ENCODE measurements at regions not wholly inside any gene's neighbourhood (a gene's known extent, or its start where the extent isn't known, plus 50 kb on each side); places are given as distances from the start of the nearest gene placed in this dataset.

DNA sequence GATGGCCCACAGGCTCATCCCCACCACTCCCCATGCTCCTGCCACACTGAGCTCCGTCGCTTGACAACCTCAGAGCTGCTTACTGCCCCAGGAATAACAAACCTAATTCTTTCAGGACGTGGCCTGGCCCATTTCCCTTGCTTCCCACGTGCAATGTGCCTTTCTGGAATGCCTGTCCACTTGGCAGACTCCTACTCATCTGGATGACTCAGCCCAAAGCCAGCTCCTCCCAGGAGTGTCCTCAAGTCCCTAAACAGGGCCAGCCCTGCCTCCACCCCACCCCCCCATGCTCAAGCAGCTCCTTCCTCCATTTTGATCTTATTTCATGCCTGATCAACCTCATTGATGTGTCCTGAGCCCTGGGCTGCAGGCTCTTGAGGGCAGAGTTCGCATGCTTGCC is 164.9 kb upstream of the RNF32 start:
- no peak overlapping the region for H3K23ac ChIP-seq (ENCODE audit: low read length in 2 of 2)
- H2BK12ac ChIP-seq (ENCODE audit: low read length in 2 of 2) = peak overlapping the region in 1 of 2 experiments; percentile 72
- no peak overlapping the region for H3K14ac ChIP-seq (ENCODE audit: low read length in 2 of 2)
- H3K4me1 ChIP-seq (ENCODE audit: control insufficient read depth, insufficient read depth, low read depth, low read length) = peaks cover 13% of the 10 kb centered on the region
- WGBS = 31% methylated on average over 5 of the region's 5 CpGs
- no peak overlapping the region for H2AFZ ChIP-seq (ENCODE audit: low read depth, low read length)
- H3K4ac ChIP-seq (ENCODE audit: low read depth in 1 of 2, low read length in 2 of 2) = peak overlapping the region in 1 of 2 experiments; percentile 31
- H3K27me3 ChIP-seq (ENCODE audit: control insufficient read depth in 1 of 2, insufficient read depth in 1 of 2, low read length in 2 of 2) = no peaks in the 10 kb centered on the region
- H3K18ac ChIP-seq (ENCODE audit: low read depth in 1 of 2, low read length in 2 of 2) = peak overlapping the region; percentile 50 to 54
- H3K4me3 ChIP-seq (ENCODE audit: insufficient read depth in 1 of 2, low read depth in 1 of 2, low read length in 2 of 2) = no peak overlapping the region
- H4K91ac ChIP-seq (ENCODE audit: low read length) = no peak overlapping the region
- no peak overlapping the region for H3K27ac ChIP-seq (ENCODE audit: low read length, poor library complexity, severe bottlenecking)
- no peaks in the 10 kb centered on the region for H3K36me3 ChIP-seq (ENCODE audit: control insufficient read depth in 1 of 2, insufficient read depth in 2 of 2, low read depth in 1 of 2, low read length in 2 of 2)
- H2AK5ac ChIP-seq (ENCODE audit: low read length, severe bottlenecking) = no peak overlapping the region
- H3K4me2 ChIP-seq (ENCODE audit: low read length, poor library complexity, severe bottlenecking) = no peak overlapping the region
- H3K9ac ChIP-seq (ENCODE audit: low read length) = no peak overlapping the region
- peak; percentile 70 for DNase-seq
- H2BK5ac ChIP-seq (ENCODE audit: low read depth, low read length, poor library complexity, severe bottlenecking) = no peak overlapping the region
- H3K9me3 ChIP-seq (ENCODE audit: control insufficient read depth, low read length) = no peaks in the 10 kb centered on the region
- no peak overlapping the region for H4K8ac ChIP-seq (ENCODE audit: low read length)
- H2BK120ac ChIP-seq (ENCODE audit: low read depth, low read length) = no peak overlapping the region
- H3K79me1 ChIP-seq (replicated peaks; ENCODE audit: low read length, poor library complexity, severe bottlenecking) = no peaks in the 10 kb centered on the region
- H2BK15ac ChIP-seq (ENCODE audit: low read depth, poor library complexity, severe bottlenecking) = no peak overlapping the region

DNA sequence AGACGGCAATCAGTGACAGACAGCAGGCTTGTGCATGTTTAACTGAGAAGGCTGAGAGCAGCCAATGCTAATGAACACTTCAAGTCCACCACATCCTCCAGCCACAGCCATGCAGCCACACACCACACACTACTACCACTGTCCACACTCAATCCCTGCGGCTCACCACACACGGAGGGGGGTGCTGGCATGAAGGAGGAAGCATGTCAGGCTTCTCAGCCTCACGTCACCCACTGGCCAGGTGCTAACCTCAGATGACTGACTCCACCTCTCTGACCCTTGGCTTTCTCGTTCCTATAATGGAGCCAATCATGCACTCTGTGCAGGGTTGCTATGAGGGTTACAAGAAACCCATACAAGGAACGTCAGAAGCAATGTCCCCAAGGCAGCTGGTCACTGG is 165.4 kb upstream of the RNF32 start:
- H3K79me1 ChIP-seq (replicated peaks; ENCODE audit: low read length, poor library complexity, severe bottlenecking) = no peaks in the 10 kb centered on the region
- H2BK12ac ChIP-seq (ENCODE audit: low read length in 2 of 2) = peak overlapping the region; percentile 11 to 72
- H4K91ac ChIP-seq (ENCODE audit: low read length) = peak overlapping the region; percentile 66
- H3K4me3 ChIP-seq (ENCODE audit: insufficient read depth in 1 of 2, low read depth in 1 of 2, low read length in 2 of 2) = no peak overlapping the region
- H3K4me2 ChIP-seq (ENCODE audit: low read length, poor library complexity, severe bottlenecking) = no peak overlapping the region
- H2BK5ac ChIP-seq (ENCODE audit: low read depth, low read length, poor library complexity, severe bottlenecking) = no peak overlapping the region
- H3K4me1 ChIP-seq (ENCODE audit: control insufficient read depth, insufficient read depth, low read depth, low read length) = peaks cover 13% of the 10 kb centered on the region
- no peak overlapping the region for H2AFZ ChIP-seq (ENCODE audit: low read depth, low read length)
- no peaks in the 10 kb centered on the region for H3K27me3 ChIP-seq (ENCODE audit: control insufficient read depth in 1 of 2, insufficient read depth in 1 of 2, low read length in 2 of 2)
- peak overlapping the region in 1 of 2 experiments; percentile 2 for H3K14ac ChIP-seq (ENCODE audit: low read length in 2 of 2)
- H4K8ac ChIP-seq (ENCODE audit: low read length) = peak overlapping the region; percentile 70
- H2BK15ac ChIP-seq (ENCODE audit: low read depth, poor library complexity, severe bottlenecking) = no peak overlapping the region
- H3K9ac ChIP-seq (ENCODE audit: low read length) = no peak overlapping the region
- H2BK120ac ChIP-seq (ENCODE audit: low read depth, low read length) = peak overlapping the region; percentile 11
- H2AK5ac ChIP-seq (ENCODE audit: low read length, severe bottlenecking) = no peak overlapping the region
- H3K4ac ChIP-seq (ENCODE audit: low read depth in 1 of 2, low read length in 2 of 2) = peak overlapping the region in 1 of 2 experiments; percentile 49
- no peaks in the 10 kb centered on the region for H3K36me3 ChIP-seq (ENCODE audit: control insufficient read depth in 1 of 2, insufficient read depth in 2 of 2, low read depth in 1 of 2, low read length in 2 of 2)
- no peak overlapping the region for H3K23ac ChIP-seq (ENCODE audit: low read length in 2 of 2)
- H3K9me3 ChIP-seq (ENCODE audit: control insufficient read depth, low read length) = no peaks in the 10 kb centered on the region
- peak; percentile 3 for DNase-seq
- no peak overlapping the region for H3K27ac ChIP-seq (ENCODE audit: low read length, poor library complexity, severe bottlenecking)
- WGBS = 84% methylated on average over 6 of the region's 6 CpGs
- H3K18ac ChIP-seq (ENCODE audit: low read depth in 1 of 2, low read length in 2 of 2) = peak overlapping the region in 1 of 2 experiments; percentile 74

DNA sequence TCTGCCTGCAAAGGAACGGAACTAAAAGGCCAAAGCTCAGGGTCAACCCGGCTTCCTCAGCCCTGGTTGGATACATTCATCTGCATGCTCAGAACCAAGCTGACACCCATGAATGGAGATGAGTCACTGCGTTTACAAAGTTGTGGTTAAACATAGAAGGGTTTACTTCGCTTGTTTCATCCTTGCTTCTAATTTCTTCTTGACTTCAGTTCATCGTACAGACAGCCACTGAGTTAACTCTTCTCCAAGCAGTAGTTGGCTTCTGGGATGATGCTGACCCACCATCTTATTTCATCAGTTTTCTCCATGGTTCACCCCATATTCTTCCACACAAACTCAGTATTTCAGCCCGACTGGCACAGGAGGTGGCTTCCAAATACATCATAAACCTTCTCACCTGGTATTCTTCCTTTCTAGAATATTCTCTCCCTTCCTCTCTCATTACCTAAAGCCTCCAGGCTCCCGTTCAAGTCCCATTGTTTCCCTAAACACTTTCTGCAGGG is 166.3 kb upstream of the RNF32 start:
- no peak overlapping the region for H4K8ac ChIP-seq (ENCODE audit: low read length)
- no peaks in the 10 kb centered on the region for H3K36me3 ChIP-seq (ENCODE audit: control insufficient read depth in 1 of 2, insufficient read depth in 2 of 2, low read depth in 1 of 2, low read length in 2 of 2)
- peak overlapping the region in 1 of 2 experiments; percentile 11 for H3K4me3 ChIP-seq (ENCODE audit: insufficient read depth in 1 of 2, low read depth in 1 of 2, low read length in 2 of 2)
- H3K9ac ChIP-seq (ENCODE audit: low read length) = peak overlapping the region; percentile 21
- H2AK5ac ChIP-seq (ENCODE audit: low read length, severe bottlenecking) = no peak overlapping the region
- no peak overlapping the region for H3K4me2 ChIP-seq (ENCODE audit: low read length, poor library complexity, severe bottlenecking)
- WGBS = 29% methylated on average over 7 of the region's 7 CpGs
- H2BK15ac ChIP-seq (ENCODE audit: low read depth, poor library complexity, severe bottlenecking) = no peak overlapping the region
- no peak overlapping the region for H2BK120ac ChIP-seq (ENCODE audit: low read depth, low read length)
- no peaks in the 10 kb centered on the region for H3K27me3 ChIP-seq (ENCODE audit: control insufficient read depth in 1 of 2, insufficient read depth in 1 of 2, low read length in 2 of 2)
- H2AFZ ChIP-seq (ENCODE audit: low read depth, low read length) = no peak overlapping the region
- DNase-seq = peak; percentile 87
- no peak overlapping the region for H3K14ac ChIP-seq (ENCODE audit: low read length in 2 of 2)
- H3K4ac ChIP-seq (ENCODE audit: low read depth in 1 of 2, low read length in 2 of 2) = no peak overlapping the region
- no peak overlapping the region for H2BK5ac ChIP-seq (ENCODE audit: low read depth, low read length, poor library complexity, severe bottlenecking)
- H4K91ac ChIP-seq (ENCODE audit: low read length) = no peak overlapping the region
- no peak overlapping the region for H3K23ac ChIP-seq (ENCODE audit: low read length in 2 of 2)
- peaks cover 13% of the 10 kb centered on the region for H3K4me1 ChIP-seq (ENCODE audit: control insufficient read depth, insufficient read depth, low read depth, low read length)
- H3K79me1 ChIP-seq (replicated peaks; ENCODE audit: low read length, poor library complexity, severe bottlenecking) = no peaks in the 10 kb centered on the region
- H3K27ac ChIP-seq (ENCODE audit: low read length, poor library complexity, severe bottlenecking) = peak overlapping the region; percentile 21
- H3K18ac ChIP-seq (ENCODE audit: low read depth in 1 of 2, low read length in 2 of 2) = peak overlapping the region in 1 of 2 experiments; percentile 38
- H2BK12ac ChIP-seq (ENCODE audit: low read length in 2 of 2) = no peak overlapping the region
- no peaks in the 10 kb centered on the region for H3K9me3 ChIP-seq (ENCODE audit: control insufficient read depth, low read length)

DNA sequence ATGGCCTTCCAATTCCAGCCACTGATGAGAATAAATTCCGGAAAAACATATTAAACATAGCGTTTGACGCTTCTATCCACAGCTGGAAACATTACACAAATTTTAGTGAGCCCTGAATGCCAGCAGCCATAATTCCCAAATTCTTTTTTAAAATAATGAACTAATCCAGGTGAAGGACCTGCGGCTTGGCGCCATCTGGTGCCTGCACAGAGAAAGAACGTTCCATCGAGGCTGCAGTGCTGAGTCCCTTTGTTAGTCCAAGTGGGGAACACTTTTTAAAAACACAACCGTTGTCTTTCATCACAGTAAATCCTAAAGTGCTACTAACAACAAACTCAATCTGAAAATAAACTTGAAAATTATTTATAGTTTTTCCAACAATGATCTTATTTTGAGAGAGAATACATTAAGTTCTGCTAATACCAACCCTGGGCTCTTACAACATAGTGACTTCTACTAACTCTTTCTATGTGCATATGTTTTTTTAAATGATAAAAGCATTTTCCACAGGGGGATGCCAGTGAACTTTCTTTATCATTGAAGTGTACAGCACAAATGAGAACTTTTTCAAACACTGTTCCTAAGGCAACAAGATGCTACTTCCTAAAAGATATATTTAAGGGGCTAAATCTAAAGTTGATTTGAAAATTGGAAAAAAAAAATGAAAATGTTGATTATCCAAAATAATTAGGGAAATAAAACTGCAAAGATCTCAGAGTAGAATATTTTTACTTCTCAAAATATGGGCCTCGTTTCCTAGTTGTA is 166.9 kb upstream of the RNF32 start:
- peaks cover 13% of the 10 kb centered on the region for H3K4me1 ChIP-seq (ENCODE audit: control insufficient read depth, insufficient read depth, low read depth, low read length)
- no peak overlapping the region for H3K4me3 ChIP-seq (ENCODE audit: insufficient read depth in 1 of 2, low read depth in 1 of 2, low read length in 2 of 2)
- no peaks in the 10 kb centered on the region for H3K79me1 ChIP-seq (replicated peaks; ENCODE audit: low read length, poor library complexity, severe bottlenecking)
- H2BK120ac ChIP-seq (ENCODE audit: low read depth, low read length) = no peak overlapping the region
- no peak overlapping the region for H2AFZ ChIP-seq (ENCODE audit: low read depth, low read length)
- no peak overlapping the region for H2BK5ac ChIP-seq (ENCODE audit: low read depth, low read length, poor library complexity, severe bottlenecking)
- no peak overlapping the region for H3K9ac ChIP-seq (ENCODE audit: low read length)
- no peak overlapping the region for H3K18ac ChIP-seq (ENCODE audit: low read depth in 1 of 2, low read length in 2 of 2)
- DNase-seq = peak; percentile 35
- H3K36me3 ChIP-seq (ENCODE audit: control insufficient read depth in 1 of 2, insufficient read depth in 2 of 2, low read depth in 1 of 2, low read length in 2 of 2) = no peaks in the 10 kb centered on the region
- H2AK5ac ChIP-seq (ENCODE audit: low read length, severe bottlenecking) = no peak overlapping the region
- H3K27me3 ChIP-seq (ENCODE audit: control insufficient read depth in 1 of 2, insufficient read depth in 1 of 2, low read length in 2 of 2) = no peaks in the 10 kb centered on the region
- no peak overlapping the region for H3K4ac ChIP-seq (ENCODE audit: low read depth in 1 of 2, low read length in 2 of 2)
- H4K8ac ChIP-seq (ENCODE audit: low read length) = no peak overlapping the region
- H2BK12ac ChIP-seq (ENCODE audit: low read length in 2 of 2) = no peak overlapping the region
- H3K23ac ChIP-seq (ENCODE audit: low read length in 2 of 2) = no peak overlapping the region
- no peak overlapping the region for H3K4me2 ChIP-seq (ENCODE audit: low read length, poor library complexity, severe bottlenecking)
- H2BK15ac ChIP-seq (ENCODE audit: low read depth, poor library complexity, severe bottlenecking) = no peak overlapping the region
- no peak overlapping the region for H3K27ac ChIP-seq (ENCODE audit: low read length, poor library complexity, severe bottlenecking)
- H4K91ac ChIP-seq (ENCODE audit: low read length) = no peak overlapping the region
- H3K9me3 ChIP-seq (ENCODE audit: control insufficient read depth, low read length) = no peaks in the 10 kb centered on the region
- WGBS = 19% methylated on average over 8 of the region's 9 CpGs
- no peak overlapping the region for H3K14ac ChIP-seq (ENCODE audit: low read length in 2 of 2)

Measured in mesenchymal stem cell (in vitro differentiated cells and primary cell).